Lower leg skin (tissue), 4 donors: ENCODE measurements at regions not wholly inside any gene's neighbourhood (a gene's known extent, or its start where the extent isn't known, plus 50 kb on each side); places are given as distances from the start of the nearest gene placed in this dataset.
"Not testable (repeated sequence)": the region's sequence is repeated elsewhere in the genome, so short reads cannot be mapped to it uniquely, and the experiment has no call there.

Experiments
- DNase-seq, 2 donors: peaks; one replicate each; pipeline ENCODE4 v3.0.0-alpha.2; 2019; ENCODE audit warnings: low spot score in 2 of 2
- H3K4me3 ChIP-seq: fragments of 200-600 bp; sonication (generic); 2 replicates; pipeline ENCODE4 v1.5.1; 2017; ENCODE audit warnings: mild to moderate bottlenecking, low read depth; ENCODE audit not compliant: poor library complexity, severe bottlenecking
- CTCF ChIP-seq, 3 donors: fragments of 450-650 bp; IDR thresholded peaks; one replicate each; pipeline ENCODE4 v1.5.1; 2016; ENCODE audit warnings: antibody characterized with exemption in 3 of 3, mild to moderate bottlenecking in 3 of 3, moderate library complexity in 2 of 3
- POLR2A ChIP-seq, 2 donors: fragments of 450-650 bp; IDR thresholded peaks; one replicate each; pipeline ENCODE4 v1.6.1; 2016 to 2017; ENCODE audit warnings: antibody characterized with exemption in 2 of 2, mild to moderate bottlenecking in 1 of 2, moderate library complexity in 1 of 2
- WGBS, 2 donors: methylation state at CpG; one replicate each; pipeline ENCODE4 v1.1.5; 2018; 5-methylcytosine and 5-hydroxymethylcytosine counted together
- intact Hi-C: fragments of 100-400 bp; cut with DNase I; formaldehyde crosslinking; loops from one replicate; pipeline ENCODE4 v1.15.0; 2023; ENCODE audit warnings: low total_unique reads

- intact Hi-C loops = no loop called here
- WGBS, 2 donors = 78 to 88% methylated on average over 1 of the region's 1 CpG
- no peak for DNase-seq
- TF ChIP-seq POLR2A (IDR thresholded peaks at IDR 0.05) (no peak), CTCF (IDR thresholded peaks at IDR 0.05) (no peak)
- no peak overlapping the region for H3K4me3 ChIP-seq
Measured at GRCh38 chrX:94256396-94256795, 582.4 kb downstream of the FAM133A start.

- no peak for DNase-seq
- TF ChIP-seq POLR2A (IDR thresholded peaks at IDR 0.05) (no peak), CTCF (IDR thresholded peaks at IDR 0.05) (no peak)
- no peak overlapping the region for H3K4me3 ChIP-seq
- WGBS, 2 donors = 68 to 86% methylated on average over 1 of the region's 1 CpG
- intact Hi-C loops = no loop called here
Measured at GRCh38 chrX:94265323-94265722, 591.3 kb downstream of the FAM133A start.

- TF ChIP-seq CTCF (IDR thresholded peaks at IDR 0.05) (no peak), POLR2A (IDR thresholded peaks at IDR 0.05) (no peak)
- intact Hi-C loops = no loop called here
- DNase-seq = no peak
- 46 to 61% methylated on average over 2 of the region's 2 CpGs for WGBS, 2 donors
- no peak overlapping the region for H3K4me3 ChIP-seq
Measured at GRCh38 chrX:94288325-94288724, 614.3 kb downstream of the FAM133A start.

GRCh38 chrX:94288972-94289371 lies 615.0 kb downstream of the FAM133A start:
- WGBS, 2 donors = 32 to 35% methylated on average over 1 of the region's 1 CpG
- TF ChIP-seq POLR2A (IDR thresholded peaks at IDR 0.05) (no peak), CTCF (IDR thresholded peaks at IDR 0.05) (no peak)
- intact Hi-C loops = no loop called here
- no peak overlapping the region for H3K4me3 ChIP-seq
- no peak for DNase-seq

- intact Hi-C loops = no loop called here
- WGBS, 2 donors = 64 to 68% methylated on average over 2 of the region's 2 CpGs
- no peak for TF ChIP-seq POLR2A (IDR thresholded peaks at IDR 0.05)
- TF ChIP-seq CTCF (IDR thresholded peaks at IDR 0.05) = no peak
- no peak overlapping the region for H3K4me3 ChIP-seq
- no peak for DNase-seq
Measured at GRCh38 chrX:94302446-94302845, 628.4 kb downstream of the FAM133A start.

GRCh38 chrX:94329182-94329581 lies 655.2 kb downstream of the FAM133A start:
- DNase-seq = no peak
- 52 to 67% methylated on average over 1 of the region's 1 CpG for WGBS, 2 donors
- intact Hi-C loops = no loop called here
- no peak overlapping the region for H3K4me3 ChIP-seq
- TF ChIP-seq CTCF (IDR thresholded peaks at IDR 0.05) = no peak

GRCh38 chrX:94341730-94342129 lies 667.7 kb downstream of the FAM133A start:
- intact Hi-C loops, DNase-seq, H3K4me3 ChIP-seq: not testable (repeated sequence)
- whole genome bisulfite sequencing, 2 donors = 87 to 88% methylated on average over 7 of the region's 7 CpGs
